ENCODE measurements at regions not wholly inside any gene's neighbourhood (a gene's known extent, or its start where the extent isn't known, plus 50 kb on each side); places are given as distances from the start of the nearest gene placed in this dataset.

DNA sequence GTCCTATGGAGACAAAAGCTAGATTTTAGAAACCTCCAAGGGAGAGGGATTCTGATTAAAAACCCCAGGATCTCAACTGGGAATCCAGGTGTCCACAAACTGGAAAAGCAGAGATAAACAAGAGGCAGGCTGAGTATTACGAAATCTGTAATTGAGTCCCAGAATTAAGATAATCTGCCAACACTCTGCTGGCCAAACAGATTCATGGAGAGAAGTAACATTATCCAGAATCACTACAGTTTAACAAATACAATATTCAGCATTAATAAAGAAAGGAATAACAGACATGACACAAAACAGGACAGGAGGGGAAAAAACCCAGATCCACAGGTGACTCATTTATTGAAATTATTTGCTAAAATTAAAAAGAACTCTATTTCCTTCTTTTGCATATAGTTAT is 227.2 kb upstream of the NANOGP8 start:
- no peak for TF ChIP-seq EZH2 (IDR thresholded peaks at IDR 0.05; ENCODE audit: borderline replicate concordance, low read depth, low read length, severe bottlenecking)
- TF ChIP-seq POLR2A (IDR thresholded peaks at IDR 0.05; ENCODE audit: low read depth, low read length), result no peak
- no peak for TF ChIP-seq POLR2AphosphoS5 (IDR thresholded peaks at IDR 0.05; ENCODE audit: insufficient read depth, low read depth, low read length)
- TF ChIP-seq, protein P1, sequence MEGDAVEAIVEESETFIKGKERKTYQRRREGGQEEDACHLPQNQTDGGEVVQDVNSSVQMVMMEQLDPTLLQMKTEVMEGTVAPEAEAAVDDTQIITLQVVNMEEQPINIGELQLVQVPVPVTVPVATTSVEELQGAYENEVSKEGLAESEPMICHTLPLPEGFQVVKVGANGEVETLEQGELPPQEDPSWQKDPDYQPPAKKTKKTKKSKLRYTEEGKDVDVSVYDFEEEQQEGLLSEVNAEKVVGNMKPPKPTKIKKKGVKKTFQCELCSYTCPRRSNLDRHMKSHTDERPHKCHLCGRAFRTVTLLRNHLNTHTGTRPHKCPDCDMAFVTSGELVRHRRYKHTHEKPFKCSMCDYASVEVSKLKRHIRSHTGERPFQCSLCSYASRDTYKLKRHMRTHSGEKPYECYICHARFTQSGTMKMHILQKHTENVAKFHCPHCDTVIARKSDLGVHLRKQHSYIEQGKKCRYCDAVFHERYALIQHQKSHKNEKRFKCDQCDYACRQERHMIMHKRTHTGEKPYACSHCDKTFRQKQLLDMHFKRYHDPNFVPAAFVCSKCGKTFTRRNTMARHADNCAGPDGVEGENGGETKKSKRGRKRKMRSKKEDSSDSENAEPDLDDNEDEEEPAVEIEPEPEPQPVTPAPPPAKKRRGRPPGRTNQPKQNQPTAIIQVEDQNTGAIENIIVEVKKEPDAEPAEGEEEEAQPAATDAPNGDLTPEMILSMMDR (IDR thresholded peaks at IDR 0.05; ENCODE audit: extremely low read depth in 1 of 2, insufficient read depth in 1 of 2, low read depth in 1 of 2, low read length in 2 of 2), result no peak
- TF ChIP-seq MAX (IDR thresholded peaks at IDR 0.05; ENCODE audit: insufficient read depth, insufficient read length), result no peak

Data from endothelial cell of umbilical vein (primary cell).